ENCODE measurements at regions not wholly inside any gene's neighbourhood (a gene's known extent, or its start where the extent isn't known, plus 50 kb on each side); places are given as distances from the start of the nearest gene placed in this dataset.

DNA sequence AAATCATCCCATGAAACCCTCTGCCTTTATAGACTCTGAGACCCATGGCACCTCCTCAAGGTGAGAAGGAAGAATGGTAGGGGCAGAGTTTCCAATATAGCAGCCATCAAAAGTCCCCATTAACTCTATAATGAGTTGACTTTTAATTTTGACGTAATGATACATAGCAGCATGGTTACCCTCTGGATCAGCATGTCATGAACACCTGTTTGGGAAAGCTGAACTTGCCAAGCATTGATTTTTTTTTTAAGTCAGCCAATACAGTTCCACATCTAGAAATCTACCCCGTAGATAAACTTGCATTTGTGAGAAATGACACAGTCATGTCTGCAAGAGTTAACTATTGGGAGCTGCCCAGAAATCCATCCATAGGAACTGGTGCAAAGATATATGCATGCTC lies 191.8 kb downstream of the TMEM114 start:
- TF ChIP-seq, protein P1, sequence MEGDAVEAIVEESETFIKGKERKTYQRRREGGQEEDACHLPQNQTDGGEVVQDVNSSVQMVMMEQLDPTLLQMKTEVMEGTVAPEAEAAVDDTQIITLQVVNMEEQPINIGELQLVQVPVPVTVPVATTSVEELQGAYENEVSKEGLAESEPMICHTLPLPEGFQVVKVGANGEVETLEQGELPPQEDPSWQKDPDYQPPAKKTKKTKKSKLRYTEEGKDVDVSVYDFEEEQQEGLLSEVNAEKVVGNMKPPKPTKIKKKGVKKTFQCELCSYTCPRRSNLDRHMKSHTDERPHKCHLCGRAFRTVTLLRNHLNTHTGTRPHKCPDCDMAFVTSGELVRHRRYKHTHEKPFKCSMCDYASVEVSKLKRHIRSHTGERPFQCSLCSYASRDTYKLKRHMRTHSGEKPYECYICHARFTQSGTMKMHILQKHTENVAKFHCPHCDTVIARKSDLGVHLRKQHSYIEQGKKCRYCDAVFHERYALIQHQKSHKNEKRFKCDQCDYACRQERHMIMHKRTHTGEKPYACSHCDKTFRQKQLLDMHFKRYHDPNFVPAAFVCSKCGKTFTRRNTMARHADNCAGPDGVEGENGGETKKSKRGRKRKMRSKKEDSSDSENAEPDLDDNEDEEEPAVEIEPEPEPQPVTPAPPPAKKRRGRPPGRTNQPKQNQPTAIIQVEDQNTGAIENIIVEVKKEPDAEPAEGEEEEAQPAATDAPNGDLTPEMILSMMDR (IDR thresholded peaks at IDR 0.05), result no peak
- TF ChIP-seq RFX5 (IDR thresholded peaks at IDR 0.05), result no peak
- no peak for TF ChIP-seq POLR2A (IDR thresholded peaks at IDR 0.05; ENCODE audit: low read length)
- TF ChIP-seq JUNB (IDR thresholded peaks at IDR 0.05), result no peak

Measured in A549 (cell line).